ENCODE measurements at regions not wholly inside any gene's neighbourhood (a gene's known extent, or its start where the extent isn't known, plus 50 kb on each side); places are given as distances from the start of the nearest gene placed in this dataset.

- 67% methylated on average over 3 of the region's 3 CpGs for WGBS (ENCODE audit: insufficient coverage, insufficient replicate concordance, low lambda C conversion rate, missing lambda C conversion rate)
- Histone ChIP-seq H4K20me1 (ENCODE audit: control insufficient read depth, insufficient read depth) (no peaks in the 10 kb centered on the region), H3K27me3 (replicated peaks in 1 of 2; ENCODE audit: control insufficient read depth in 2 of 2, insufficient read depth in 2 of 2, low read length in 1 of 2) (no peaks in the 10 kb centered on the region), H3K4me3 (no peak overlapping the region), H3K27ac (ENCODE audit: control insufficient read depth, insufficient read depth) (no peak overlapping the region), H3K4me2 (ENCODE audit: control insufficient read depth, insufficient read depth) (no peak overlapping the region), H3K36me3 (ENCODE audit: control insufficient read depth in 2 of 2, insufficient read depth in 2 of 2, low read length in 1 of 2) (no peaks in the 10 kb centered on the region), H2AFZ (ENCODE audit: control insufficient read depth, low read depth, low read length) (no peak overlapping the region), H3K9me3 (replicated peaks; ENCODE audit: control insufficient read depth, insufficient read depth, low read length) (no peaks in the 10 kb centered on the region), H3K4me1 (ENCODE audit: control insufficient read depth, insufficient read depth, low read length) (no peaks in the 10 kb centered on the region), H3K79me2 (ENCODE audit: control insufficient read depth, insufficient read depth, low read length) (no peaks in the 10 kb centered on the region), H3K9ac (ENCODE audit: control insufficient read depth, insufficient read depth, low read length) (no peak overlapping the region)
- ChIA-PET POLR2A (no interaction called here), CTCF (no interaction called here), RAD21 (ENCODE audit: unreplicated experiment) (no interaction called here), SMC1A (ENCODE audit: uncharacterized antibody, unreplicated experiment) (interaction anchor here (0.5 kb wide), 1 partner anchor 499 kb away, joined by 3 read pairs; no protein-coding TSS in a partner anchor)
- no peak for ATAC-seq
- FAIRE-seq = no peak
- in situ Hi-C loops (cut with MboI) (no loop called here), intact Hi-C loops (cut with micrococcal nuclease; ENCODE audit: unreplicated experiment) (no loop called here)
- TF ChIP-seq RFX5 (IDR thresholded peaks at IDR 0.05; ENCODE audit: low read depth, low read length) (no peak), ZNF687 (IDR thresholded peaks at IDR 0.05) (no peak), CREB1 (IDR thresholded peaks at IDR 0.05; ENCODE audit: low read depth) (no peak), ATF7 (IDR thresholded peaks at IDR 0.05; ENCODE audit: low read depth) (no peak), KDM1A (IDR thresholded peaks at IDR 0.05; ENCODE audit: borderline replicate concordance) (no peak), ZNF592 (IDR thresholded peaks at IDR 0.05) (no peak), POU2F2 (IDR thresholded peaks at IDR 0.05; ENCODE audit: borderline replicate concordance, low read depth, low read length) (no peak), NFXL1 (IDR thresholded peaks at IDR 0.05; ENCODE audit: borderline replicate concordance) (no peak), JUND (IDR thresholded peaks at IDR 0.05; ENCODE audit: low read depth, low read length) (no peak), CTCF (IDR thresholded peaks at IDR 0.05 in 2 of 3, conservative IDR thresholded peaks at IDR 0.05 in 1 of 3; ENCODE audit: control insufficient read depth in 2 of 3, extremely low read depth in 1 of 3, insufficient read depth in 1 of 3, low read depth in 3 of 3, low read length in 3 of 3) (no peak)
- BruUV-seq (replicated peaks) = no TSS peak
- no peak for DNase-seq (ENCODE audit: low read depth, low spot score)
These were observed 208.5 kb downstream of the TMEM161B start for GRCh38 chr5:88060194-88060593.

Measured in GM12878 (cell line).